HG03521 (cell line): ENCODE measurements at regions not wholly inside any gene's neighbourhood (a gene's known extent, or its start where the extent isn't known, plus 50 kb on each side); places are given as distances from the start of the nearest gene placed in this dataset.
"Not testable (repeated sequence)": the region's sequence is repeated elsewhere in the genome, so short reads cannot be mapped to it uniquely, and the experiment has no call there.

ENCODE experiments used
- ATAC-seq: cut with Tn5 transposase; IDR thresholded peaks from one replicate; pipeline ENCODE4 v1.9.1; 2021; ENCODE audit warnings: mild to moderate bottlenecking, moderate library complexity; ENCODE audit not compliant: unreplicated experiment

DNA sequence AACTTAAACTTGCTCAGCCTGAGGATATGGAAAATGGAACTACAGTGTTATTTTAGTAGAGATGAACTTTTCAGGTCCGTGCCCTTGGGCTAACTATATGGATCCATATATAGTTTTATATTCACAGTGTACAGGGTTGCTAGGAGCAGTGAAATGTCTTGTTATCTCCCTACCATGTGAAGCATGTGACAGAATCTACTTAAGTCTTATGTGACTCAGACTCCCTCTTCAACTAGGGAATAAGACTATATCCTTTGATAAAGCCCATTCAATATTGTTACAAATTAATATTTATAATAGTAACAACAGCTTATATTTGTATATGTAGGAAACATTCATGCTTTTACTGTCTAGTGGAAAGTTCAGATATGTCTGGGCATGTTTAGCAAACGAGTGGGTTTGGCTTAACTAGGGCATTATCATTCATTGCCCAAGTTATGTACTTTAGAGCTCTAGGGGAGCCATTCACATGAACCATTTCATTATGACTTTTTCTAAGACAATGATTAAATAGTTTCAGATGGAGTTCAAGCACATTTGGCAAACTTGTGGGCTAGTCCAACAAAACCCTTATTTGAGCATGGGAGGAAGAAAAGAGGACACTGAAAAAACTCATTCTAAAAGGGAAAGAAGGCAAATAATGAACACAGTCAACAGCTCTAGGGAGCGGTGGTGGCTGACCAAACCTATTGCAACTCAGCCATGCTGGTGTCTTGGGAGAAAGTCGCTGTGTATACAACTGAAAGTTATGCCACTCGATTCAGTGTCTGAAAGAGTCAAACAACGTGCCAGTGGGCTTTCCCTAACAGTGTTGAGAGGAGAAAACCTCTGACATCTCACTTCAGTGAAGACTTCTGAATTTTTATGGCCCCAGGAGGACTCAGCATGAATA, 305.9 kb upstream of the G2E3 start:
- no peak for ATAC-seq

DNA sequence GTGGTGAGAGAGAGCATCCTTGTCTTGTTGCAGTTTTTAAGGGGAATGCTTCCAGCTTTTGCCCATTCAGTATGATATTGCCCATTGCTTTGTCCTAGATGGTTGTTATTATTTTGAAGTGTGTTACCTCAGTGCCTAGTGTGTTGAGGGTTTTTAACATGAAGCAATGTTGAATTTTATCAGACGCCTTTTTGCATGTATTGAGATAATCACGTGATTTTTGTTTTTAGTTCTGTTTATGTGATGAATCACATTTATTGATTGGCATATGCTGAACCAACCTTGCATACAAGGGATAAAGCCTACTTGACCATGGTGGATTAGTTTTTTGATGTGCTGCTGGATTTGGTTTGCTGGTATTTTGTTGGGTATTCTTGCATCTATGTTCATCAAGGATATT, 302.3 kb upstream of the G2E3 start:
- ATAC-seq = no peak

DNA sequence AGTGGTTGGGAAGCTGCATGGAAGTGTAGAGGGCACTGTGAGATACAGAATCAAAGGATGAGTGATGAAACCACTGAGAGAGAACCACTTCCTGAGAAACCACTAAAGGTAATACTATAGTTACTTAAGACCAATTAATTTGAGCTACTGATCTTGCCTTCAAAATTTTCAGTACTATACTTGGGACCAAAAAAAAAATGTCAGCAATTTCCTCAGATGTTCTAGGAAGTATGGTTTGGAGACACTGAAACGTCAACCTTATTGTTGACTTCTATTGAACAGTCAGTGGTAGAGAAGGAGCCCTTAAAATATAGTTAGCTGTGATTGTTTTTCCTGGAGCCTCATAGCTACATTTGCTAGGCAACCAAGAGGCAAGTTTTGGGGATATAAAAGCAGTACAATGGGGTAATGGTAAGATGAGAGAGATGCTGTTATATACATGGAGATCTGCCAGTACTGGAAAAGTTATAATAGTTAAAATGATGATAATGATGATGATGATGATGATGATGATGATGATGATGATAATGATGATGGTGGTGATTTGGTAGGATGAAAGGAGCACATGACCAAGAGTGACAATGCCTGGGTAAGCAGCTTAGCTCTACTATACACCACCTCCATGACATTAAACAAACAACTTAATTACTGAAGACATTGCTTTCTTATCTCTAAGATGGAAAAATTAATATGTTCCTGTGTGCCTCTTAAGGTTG, 300.9 kb upstream of the G2E3 start:
- no peak for ATAC-seq

DNA sequence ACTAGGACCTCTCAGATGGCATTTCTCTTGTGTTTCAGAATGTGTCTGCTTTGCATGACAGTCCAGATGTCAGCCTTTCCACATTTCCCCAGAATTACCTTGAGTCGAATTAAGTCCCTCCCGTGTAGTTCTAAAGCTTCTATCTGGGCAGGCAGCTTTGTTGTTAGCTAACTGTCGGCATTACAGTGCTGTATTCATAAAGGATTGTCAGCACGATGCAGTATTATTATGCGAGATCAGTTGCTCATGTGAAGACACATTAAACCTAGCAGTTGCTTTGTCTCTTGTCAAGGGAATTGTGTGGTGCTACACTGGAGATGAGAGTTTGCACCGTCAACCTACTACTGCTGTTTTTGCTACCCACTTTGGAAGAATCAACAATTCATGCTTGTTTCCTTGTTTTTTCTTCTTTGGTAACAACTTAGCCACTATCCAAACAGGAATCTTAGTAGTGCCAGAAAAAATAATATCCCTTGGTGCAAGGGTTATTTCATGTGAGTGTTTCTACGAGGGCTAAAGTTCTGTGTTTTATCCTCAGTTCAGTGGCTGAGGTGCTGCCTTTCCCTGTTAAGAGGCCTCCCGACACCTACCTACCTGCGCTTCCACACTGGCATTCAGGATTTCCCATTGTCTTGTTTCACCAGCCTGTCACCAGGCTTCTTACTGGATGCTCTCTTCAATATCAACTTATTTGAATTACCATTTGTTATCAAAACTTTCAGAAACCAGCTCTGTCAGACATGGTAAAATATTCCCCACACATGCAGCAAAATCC, 297.9 kb upstream of the G2E3 start:
- no peak for ATAC-seq

DNA sequence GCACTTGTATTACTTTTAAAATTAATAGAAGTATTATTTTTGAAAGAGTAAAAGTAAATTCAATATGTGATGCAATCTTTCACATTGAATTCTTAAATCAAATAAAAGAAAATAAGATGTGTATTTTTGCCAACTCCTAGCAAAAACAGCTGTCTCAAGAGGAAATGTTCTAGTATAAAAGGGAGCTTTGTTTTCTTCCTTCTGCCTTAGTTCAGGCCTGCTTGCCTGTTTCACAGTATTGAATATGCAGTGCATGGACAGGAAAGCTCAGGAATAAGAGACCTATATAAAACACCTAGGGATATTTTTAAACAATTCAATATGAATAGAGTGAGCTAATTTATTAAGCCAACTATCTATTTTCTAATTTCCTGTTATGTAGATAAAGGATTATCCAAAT, 294.8 kb upstream of the G2E3 start:
- no peak for ATAC-seq

DNA sequence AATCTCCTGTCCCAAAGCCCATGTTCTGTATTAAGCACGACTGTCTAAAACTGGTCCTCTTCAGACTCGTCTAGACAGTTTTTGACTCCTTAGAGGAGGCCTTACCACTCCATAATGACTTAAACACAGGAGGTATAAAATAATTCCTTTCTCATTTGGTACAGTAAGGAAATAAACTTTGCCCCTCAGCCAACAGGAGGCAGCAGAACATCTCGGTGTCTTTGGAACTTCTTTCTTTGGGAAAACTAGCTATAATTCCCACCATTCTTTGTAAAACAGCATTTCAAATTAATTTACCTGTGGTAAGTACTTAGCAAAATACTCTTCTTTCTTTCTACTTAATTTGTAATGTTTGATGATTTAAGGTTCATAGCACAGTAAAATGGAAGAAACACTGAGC, 292.7 kb upstream of the G2E3 start:
- ATAC-seq = no peak

DNA sequence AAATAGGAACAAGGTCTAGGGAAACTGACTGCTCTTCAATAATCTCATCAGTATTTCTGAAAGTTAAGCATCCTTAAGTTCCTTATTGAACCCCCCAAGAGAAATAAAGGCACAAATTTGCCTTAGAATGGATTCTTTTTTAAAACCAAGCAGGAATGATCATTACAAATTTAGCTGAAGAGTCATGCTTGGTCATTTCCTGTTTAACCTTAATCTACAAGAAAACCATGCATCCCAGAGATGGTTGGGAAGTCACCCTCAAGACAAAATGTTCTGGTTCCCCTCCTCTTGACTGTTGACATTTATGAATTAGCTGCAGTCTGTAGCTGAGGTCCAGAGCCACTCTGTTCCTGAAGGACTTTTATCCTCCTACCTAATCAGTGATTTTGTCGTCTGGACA, 291.8 kb upstream of the G2E3 start:
- ATAC-seq = no peak

DNA sequence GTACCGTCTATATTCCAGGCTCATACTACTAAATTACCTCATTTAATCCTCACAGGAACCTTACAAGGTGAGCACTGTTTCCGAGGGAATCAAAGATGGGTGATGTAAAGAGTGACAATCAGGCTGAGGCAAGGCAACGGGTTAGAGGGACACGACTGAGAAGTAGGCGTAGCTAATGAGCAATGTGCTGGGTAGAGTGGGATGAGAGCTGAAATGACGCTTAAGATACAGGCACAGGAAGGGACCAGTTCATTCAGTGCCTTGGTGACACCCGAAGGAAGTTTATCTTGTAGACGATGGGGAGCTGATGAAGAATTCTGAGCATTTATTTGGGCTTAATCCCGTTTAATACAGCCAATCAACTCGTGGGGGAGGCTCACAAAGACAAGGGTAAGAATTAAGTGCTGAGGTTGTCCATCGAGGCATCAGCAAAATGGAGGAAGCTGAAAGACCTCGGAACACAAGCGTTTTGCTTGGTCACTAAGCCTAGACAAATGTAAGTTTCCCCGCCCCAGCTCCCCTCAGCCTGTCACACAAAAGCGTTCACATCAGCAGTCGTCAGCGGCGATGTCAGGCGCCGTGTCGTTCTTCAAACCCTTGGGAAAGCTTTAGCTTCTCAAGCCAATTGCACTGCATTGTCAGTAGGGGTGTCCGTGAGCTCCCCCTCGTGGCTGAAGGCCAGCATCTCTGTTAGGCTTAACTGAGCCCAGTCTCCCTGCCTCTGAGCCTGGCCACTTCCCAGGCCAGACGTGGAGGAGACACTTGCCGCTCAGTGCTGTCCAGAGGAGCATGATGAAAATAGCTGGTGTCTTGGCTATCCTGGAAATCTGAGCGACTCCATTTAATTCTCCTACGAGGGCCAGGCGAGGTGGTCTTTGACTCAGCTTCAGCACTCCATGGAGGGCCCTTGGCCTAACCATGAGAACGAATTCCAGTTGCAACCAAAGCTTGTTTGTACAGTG, 288.5 kb upstream of the G2E3 start:
- ATAC-seq = peak; percentile 99

DNA sequence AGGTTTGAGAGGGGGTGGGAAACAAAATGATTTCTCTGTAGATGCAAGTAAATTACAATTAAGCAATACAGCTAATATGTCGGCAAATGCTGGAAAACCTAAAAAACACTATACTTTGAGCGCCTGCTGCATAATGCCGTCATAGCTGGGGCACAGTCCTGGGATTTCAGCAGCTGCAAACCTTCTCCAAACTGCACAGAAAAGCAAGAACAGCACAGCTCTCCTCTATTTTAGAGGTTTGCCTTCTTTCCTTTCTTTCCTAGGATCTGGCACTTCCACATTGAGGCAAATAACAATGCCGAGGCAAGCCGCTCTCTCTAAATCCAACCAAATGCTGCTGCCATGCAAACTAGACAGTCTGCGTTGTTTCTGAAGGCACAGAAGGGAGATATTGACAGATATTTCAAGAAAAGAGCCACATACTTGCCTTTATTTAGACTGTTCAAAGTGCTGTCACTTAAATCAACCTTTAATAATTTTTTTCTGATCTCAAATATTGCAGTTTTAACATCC, 287.1 kb upstream of the G2E3 start:
- no peak for ATAC-seq

DNA sequence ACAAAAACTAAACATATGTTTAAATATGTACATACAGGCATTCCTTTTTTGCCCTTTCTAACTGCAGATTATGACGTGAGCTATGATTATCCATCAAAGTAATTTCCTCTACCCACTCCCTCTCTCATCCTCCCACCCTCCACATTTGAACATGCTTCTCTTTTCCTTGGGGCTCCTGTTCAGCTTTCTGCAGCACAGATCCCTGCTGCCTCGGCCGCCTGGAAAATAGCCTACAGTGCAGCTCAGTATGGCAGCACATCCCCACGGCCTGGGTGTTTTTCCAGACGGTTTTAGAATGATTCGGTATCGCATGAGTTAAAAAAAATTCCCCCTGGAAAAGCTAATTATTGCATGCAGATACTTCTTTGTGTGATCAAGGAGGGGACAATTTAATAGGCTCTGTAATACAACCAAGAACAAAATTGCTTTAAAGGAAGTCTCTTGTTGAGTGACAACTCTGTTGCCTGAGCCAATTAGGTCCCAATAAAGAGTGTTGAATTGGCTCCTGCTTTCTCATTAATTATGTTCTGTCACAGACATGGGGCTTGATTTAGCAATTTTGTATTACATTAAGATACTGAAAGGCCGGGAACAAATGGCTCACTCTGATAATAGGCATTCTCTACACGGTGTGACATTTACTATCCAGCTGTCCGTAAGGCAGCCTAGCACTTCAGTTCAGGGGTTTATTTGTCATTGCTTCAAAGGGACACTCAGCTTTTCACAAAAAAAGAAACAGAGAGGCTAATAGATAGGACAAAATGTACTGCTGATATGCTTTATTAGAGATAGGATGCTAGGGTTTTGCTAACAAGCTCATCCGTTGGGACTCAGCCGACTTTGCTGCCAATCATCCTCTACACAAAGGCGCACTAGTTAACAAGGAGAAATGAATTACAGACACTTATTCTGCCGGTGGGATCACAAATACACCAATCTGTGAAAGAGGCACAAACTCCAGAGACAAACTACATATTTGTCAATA, 285.8 kb upstream of the G2E3 start:
- ATAC-seq = no peak

DNA sequence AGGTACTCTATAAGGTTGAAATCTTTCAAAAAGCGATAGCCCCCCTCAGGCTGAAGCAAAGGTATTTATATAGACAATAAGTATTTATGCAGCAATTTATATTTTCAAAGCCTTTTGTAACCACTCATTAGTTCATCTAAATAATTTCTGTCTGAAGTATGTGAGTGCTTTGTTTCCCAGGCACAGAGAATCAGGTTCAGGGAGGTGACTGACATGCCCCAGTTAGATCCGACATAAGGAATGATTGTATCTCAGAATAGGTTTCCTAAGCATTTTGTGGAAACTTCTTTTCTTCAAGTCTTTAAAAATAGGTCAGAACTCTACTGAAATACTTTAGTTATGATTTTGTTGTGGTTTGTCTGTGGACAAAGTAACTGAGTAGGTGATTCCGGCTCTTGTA, 283.4 kb upstream of the G2E3 start:
- no peak for ATAC-seq

DNA sequence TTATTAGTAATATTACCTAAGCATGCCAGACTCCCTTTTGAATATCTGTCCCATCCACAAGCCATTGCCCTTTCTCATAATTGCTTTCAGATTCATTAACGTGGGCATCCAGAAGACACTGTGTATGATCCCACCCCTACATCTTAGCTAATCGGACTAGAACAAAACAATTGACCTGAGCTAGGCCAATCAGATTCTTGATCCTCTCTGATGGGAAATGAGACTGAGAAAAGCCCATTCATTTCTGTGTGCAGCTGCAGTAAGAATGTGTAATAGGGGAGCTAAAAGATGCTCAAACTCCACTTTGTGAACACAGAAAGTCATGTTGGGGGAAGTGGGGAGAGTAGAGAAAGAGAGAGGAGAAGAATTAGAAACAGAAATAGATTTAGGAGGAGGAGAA, 281.7 kb upstream of the G2E3 start:
- ATAC-seq = no peak

DNA sequence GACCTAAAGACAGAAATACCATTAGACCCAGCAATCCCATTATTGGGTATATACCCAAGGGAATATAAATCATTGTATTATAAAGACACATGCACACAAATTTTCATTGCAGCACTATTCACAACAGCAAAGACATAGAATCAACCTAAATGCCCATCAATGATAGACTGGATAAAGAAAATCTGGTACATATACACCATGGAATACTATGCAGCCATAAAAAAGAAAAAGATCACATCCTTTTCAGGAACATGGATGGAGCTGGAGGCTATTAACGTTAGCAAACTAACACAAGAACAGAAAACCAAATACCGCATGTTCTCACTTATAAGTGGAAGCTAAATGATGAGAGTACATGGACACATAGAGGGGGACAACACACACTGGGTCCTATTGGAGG, 280.1 kb upstream of the G2E3 start:
- not testable (repeated sequence) for ATAC-seq

DNA sequence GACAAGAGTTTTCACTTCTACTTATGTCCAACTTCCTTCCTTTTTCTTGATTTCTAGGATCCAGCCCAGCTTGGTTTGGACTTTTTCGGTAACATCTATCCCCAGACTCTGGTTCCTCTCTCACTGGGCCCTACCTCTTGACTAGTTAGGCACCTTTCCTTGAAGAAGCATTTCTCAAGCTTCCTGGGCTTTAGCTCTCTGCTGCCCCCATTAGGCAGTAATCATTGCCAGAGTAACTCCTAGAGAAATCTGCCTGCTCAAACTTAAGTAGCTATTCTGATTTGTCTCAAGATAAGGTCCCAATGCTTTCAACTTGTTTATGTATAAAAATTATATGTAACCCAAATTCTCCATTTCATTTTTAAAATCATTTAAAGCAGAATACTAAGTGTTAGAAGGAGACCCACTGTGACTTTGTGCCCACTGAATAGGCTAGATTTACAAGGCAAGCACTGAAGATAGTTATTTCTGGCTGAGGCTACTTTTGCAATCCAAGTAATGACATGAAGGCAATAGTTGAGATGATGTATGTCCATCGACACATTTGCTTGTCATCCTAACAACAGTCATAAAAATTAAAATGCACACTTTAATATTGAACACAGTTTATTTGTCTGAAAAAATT, 275.0 kb upstream of the G2E3 start:
- ATAC-seq = no peak

DNA sequence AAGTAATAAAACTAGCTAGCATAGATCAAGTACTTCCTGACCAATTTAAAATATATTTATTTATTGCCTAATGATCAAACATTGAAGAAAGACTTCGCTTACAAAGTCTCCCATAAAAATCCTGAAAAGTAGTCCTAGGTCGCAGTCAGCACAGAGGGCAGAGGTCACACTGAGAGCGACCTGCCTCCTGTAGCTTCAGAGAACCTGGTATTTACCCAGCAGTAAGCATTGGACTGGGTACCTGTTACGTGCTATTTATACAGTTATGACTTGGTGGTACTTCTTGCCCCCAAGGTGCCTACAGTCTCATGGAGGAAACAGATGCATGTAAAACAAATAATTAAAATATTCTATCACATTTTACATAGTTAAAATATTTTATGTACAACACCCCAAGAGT, 274.1 kb upstream of the G2E3 start:
- no peak for ATAC-seq

DNA sequence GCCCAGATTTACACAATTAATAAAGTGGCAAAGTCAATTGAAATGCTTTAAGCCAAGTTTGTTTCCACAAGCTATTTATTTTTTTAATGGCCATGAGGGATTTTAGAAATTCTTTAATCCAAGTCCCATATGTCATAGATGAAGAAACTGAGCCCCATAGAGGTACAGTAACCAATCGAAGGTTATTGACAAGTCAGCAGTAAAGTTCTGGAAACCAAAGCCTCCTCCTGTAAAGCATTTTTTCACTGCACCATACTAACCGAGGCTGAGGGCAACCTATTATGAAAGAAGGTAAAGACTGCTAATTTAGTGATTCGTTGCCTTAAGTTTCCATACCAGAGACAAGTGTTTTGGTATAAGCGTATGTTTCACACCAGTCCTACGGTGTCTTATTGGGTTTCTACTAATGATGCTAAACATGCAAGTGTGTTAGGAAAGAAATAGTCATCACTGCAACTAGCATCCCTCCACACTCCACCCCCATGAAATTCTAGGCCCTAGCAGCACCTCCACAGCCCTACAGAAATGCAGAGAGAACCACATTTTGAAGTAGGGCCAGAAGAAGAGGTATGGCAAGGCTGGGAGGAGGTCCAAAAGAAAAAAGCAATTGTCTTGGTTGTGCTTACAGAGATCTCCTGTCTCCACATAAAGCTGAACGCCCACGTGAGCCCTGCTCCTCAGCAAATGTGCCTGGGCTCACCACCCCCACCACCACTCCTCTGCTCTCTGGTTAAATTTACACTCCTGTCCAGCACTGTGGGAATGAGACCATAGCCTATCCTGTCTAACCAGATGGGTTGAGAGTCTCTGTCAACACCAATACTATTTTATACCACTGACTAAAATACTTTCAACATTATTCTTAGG, 271.1 kb upstream of the G2E3 start:
- ATAC-seq = no peak

DNA sequence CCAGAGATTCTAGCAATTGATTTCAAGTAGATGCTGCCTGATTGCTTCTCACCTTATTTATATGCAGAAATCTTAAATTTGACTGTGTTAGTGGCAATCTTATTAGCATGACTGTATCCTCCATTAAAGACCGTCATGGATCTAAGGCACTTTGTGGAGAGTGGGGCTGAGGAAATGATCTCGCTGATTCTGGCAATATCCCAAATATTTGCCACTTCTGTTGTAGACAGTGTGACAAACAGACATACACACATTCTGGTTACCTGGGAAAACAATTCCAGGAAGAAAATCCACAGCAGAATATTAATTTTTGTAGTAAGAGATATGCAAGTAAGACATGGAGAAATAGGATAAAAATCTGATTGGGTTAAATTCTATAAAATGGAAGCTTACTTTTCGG, 269.0 kb upstream of the G2E3 start:
- no peak for ATAC-seq

DNA sequence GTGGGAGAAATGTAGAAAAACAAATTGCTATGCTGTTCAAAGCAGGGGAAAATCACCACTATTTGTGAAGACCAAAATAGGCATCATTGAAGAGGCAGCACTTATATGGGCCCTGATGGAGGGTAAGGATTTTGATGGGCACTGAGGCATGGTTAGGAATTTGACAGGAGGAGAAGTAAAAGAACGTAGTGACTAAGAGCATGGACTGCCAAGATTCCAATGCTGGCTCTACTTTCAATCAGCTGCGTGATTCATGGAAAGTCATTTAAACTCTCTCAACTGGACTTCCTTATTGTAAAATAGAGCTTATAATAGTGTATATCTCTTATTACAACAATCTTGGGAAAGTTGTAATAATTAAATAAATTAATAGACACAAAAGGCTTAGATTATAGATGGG, 267.7 kb upstream of the G2E3 start:
- ATAC-seq = no peak
